ENCODE measurements at regions not wholly inside any gene's neighbourhood (a gene's known extent, or its start where the extent isn't known, plus 50 kb on each side); places are given as distances from the start of the nearest gene placed in this dataset.

GRCh38 chr5:166768536-166768935 is 1522.9 kb upstream of the WWC1 start:
- no peak for TF ChIP-seq CTCF (IDR thresholded peaks at IDR 0.05; ENCODE audit: extremely low read depth, missing control alignments)
- no peak for DNase-seq (ENCODE audit: low spot score)

DNA sequence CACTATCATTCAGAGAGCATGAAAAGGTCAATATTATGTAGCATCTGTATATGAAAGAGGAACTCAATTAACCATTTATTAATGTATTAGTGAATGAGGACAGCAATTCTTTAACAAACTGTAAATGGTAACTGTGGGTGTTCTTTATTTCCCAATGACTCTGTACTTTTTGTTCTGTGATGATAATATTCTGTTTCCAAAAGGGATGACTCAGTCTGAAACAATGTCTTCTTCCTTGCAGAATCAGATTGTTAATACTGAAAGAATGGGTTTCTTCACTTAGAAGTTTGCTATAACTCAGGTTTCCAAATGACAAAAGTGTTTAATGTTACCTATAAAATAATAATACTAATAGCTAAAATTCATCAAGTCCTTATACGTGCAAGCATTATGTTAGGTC is 1518.7 kb upstream of the WWC1 start:
- no peak for DNase-seq (ENCODE audit: low spot score)
- no peak for TF ChIP-seq CTCF (IDR thresholded peaks at IDR 0.05; ENCODE audit: extremely low read depth, missing control alignments)

GRCh38 chr5:166781737-166782136 is 1509.7 kb upstream of the WWC1 start:
- no peak for DNase-seq (ENCODE audit: low spot score)
- no peak for TF ChIP-seq CTCF (IDR thresholded peaks at IDR 0.05; ENCODE audit: extremely low read depth, missing control alignments)

DNA sequence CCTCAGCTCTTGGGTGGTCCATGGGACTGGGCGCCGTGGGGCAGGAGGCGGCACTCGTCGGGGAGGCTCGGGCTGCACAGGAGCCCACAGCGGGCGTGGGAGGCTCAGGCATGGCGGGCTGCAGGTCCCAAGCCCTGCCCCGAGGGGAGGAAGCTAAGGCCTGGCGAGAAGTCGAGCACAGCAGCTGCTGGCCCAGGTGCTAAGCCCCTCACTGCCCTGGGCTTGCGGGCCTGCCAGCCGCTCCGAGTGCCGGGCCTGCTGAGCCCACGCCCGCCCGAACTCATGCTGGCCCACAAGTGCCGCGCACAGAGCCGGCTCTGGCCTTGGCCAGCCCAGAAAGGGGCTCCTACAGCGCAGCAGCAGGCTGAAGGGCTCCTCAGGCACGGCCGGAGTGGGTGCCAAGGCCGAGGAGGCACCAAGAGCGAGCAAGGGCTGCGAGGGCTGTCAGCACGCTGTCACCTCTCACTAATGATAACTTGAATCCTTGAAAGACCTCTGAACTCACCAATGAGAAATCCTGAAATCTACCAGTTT is 1506.8 kb upstream of the WWC1 start:
- DNase-seq (ENCODE audit: low spot score): no peak
- no peak for TF ChIP-seq CTCF (IDR thresholded peaks at IDR 0.05; ENCODE audit: extremely low read depth, missing control alignments)

GRCh38 chr5:166786178-166786577 is 1505.3 kb upstream of the WWC1 start:
- DNase-seq (ENCODE audit: low spot score): no peak
- TF ChIP-seq CTCF (IDR thresholded peaks at IDR 0.05; ENCODE audit: extremely low read depth, missing control alignments): no peak

- no peak for DNase-seq (ENCODE audit: low spot score)
- TF ChIP-seq CTCF (IDR thresholded peaks at IDR 0.05; ENCODE audit: extremely low read depth, missing control alignments): no peak
These were observed 1504.6 kb upstream of the WWC1 start for GRCh38 chr5:166786889-166787288.

DNA sequence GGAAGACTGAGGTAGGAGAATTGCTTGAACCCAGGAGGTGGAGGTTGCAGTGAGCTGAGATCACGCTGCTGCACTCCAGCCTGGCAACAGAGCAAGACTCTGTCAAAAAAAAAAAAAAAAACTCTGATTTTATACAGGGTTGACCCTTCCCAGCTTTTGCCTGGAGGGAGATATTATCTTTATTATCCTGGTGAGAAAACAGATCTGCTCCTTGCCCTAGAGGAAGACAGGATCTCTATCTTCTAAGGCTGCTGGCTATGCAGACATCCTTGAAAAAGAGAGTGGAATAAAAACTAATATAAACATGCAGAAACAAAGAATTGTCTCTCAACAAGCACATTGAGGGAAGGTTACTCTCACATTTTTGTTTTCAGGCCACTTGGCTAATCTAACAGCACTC is 1503.4 kb upstream of the WWC1 start:
- no peak for DNase-seq (ENCODE audit: low spot score)
- no peak for TF ChIP-seq CTCF (IDR thresholded peaks at IDR 0.05; ENCODE audit: extremely low read depth, missing control alignments)
